SU-DHL-6 (cell line): ENCODE measurements at regions not wholly inside any gene's neighbourhood (a gene's known extent, or its start where the extent isn't known, plus 50 kb on each side); places are given as distances from the start of the nearest gene placed in this dataset.

Source experiments
- EZH2phosphoT487 ChIP-seq: fragments of 200-600 bp; sonication (generic), shearing (Covaris generic); conservative IDR thresholded peaks from 2 replicates; pipeline ENCODE4 v1.6.1; 2018; ENCODE audit warnings: mild to moderate bottlenecking, antibody characterized with exemption, low read length, moderate library complexity, mixed read lengths
- TF ChIP-seq, protein P1 (sequence below): fragments of 200-600 bp; sonication (generic); IDR thresholded peaks from one replicate; pipeline ENCODE4 v1.5.1; 2017; ENCODE audit warnings: antibody characterized with exemption, mild to moderate bottlenecking, low read length, moderate library complexity; ENCODE audit not compliant: insufficient read depth, poor library complexity, severe bottlenecking

DNA sequence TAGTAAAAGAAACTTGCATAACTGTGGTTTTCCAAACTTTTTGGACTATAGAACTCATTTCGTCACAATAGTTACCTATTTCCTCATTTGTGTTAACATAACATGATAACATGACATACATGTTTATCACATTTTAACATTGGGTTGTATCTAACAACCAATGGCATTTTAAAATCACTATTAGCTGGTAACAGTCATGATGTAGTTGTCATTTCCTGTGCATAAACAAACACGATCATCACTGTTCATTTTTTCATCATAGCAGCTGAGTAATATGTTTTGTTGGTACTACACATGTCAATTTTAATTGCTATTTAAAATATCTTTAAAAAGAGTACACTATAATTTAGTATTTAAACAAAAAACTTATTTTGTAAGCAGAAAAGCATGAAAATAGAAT, 402.4 kb downstream of the SATB2 start:
- TF ChIP-seq, protein P1, sequence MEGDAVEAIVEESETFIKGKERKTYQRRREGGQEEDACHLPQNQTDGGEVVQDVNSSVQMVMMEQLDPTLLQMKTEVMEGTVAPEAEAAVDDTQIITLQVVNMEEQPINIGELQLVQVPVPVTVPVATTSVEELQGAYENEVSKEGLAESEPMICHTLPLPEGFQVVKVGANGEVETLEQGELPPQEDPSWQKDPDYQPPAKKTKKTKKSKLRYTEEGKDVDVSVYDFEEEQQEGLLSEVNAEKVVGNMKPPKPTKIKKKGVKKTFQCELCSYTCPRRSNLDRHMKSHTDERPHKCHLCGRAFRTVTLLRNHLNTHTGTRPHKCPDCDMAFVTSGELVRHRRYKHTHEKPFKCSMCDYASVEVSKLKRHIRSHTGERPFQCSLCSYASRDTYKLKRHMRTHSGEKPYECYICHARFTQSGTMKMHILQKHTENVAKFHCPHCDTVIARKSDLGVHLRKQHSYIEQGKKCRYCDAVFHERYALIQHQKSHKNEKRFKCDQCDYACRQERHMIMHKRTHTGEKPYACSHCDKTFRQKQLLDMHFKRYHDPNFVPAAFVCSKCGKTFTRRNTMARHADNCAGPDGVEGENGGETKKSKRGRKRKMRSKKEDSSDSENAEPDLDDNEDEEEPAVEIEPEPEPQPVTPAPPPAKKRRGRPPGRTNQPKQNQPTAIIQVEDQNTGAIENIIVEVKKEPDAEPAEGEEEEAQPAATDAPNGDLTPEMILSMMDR = no peak
- TF ChIP-seq EZH2phosphoT487 = no peak
